ENCODE measurements at regions not wholly inside any gene's neighbourhood (a gene's known extent, or its start where the extent isn't known, plus 50 kb on each side); places are given as distances from the start of the nearest gene placed in this dataset.

GRCh38 chr5:8897316-8897715 is 648.6 kb downstream of the SEMA5A start:
- Histone ChIP-seq H3K27me3 (ENCODE audit: low read length) (no peaks in the 10 kb centered on the region), H3K36me3 (ENCODE audit: low read length) (no peaks in the 10 kb centered on the region), H3K79me2 (ENCODE audit: insufficient read depth, low read length) (no peaks in the 10 kb centered on the region), H3K9me2 (replicated peaks; ENCODE audit: insufficient read depth, low read length) (no peaks in the 10 kb centered on the region), H3K4me3 (ENCODE audit: insufficient read depth, low read length, poor library complexity, severe bottlenecking) (no peak overlapping the region), H3F3A (ENCODE audit: insufficient read depth) (no peaks in the 10 kb centered on the region), H3K9ac (ENCODE audit: low read length) (no peak overlapping the region), H3K4me2 (ENCODE audit: low read depth, low read length, poor library complexity, severe bottlenecking) (no peak overlapping the region), H3K27ac (ENCODE audit: low read depth, low read length) (no peak overlapping the region), H3K9me3 (ENCODE audit: insufficient read depth, low read length) (no peaks in the 10 kb centered on the region), H4K20me1 (ENCODE audit: low read depth, low read length) (no peaks in the 10 kb centered on the region), H2AFZ (ENCODE audit: low read depth, low read length, severe bottlenecking) (no peak overlapping the region)
- TF ChIP-seq EZH2phosphoT487 (conservative IDR thresholded peaks at IDR 0.05; ENCODE audit: low read length) = no peak
- no peak for TF ChIP-seq CTCF (IDR thresholded peaks at IDR 0.05; ENCODE audit: insufficient read depth, low read length, poor library complexity, severe bottlenecking)

GRCh38 chr5:8905021-8905420 is 640.9 kb downstream of the SEMA5A start:
- Histone ChIP-seq H3K79me2 (ENCODE audit: insufficient read depth, low read length) (no peaks in the 10 kb centered on the region), H2AFZ (ENCODE audit: low read depth, low read length, severe bottlenecking) (no peak overlapping the region), H3K36me3 (ENCODE audit: low read length) (no peaks in the 10 kb centered on the region), H3K9me3 (ENCODE audit: insufficient read depth, low read length) (no peaks in the 10 kb centered on the region), H3K9me2 (replicated peaks; ENCODE audit: insufficient read depth, low read length) (no peaks in the 10 kb centered on the region), H3K9ac (ENCODE audit: low read length) (no peak overlapping the region), H3K4me2 (ENCODE audit: low read depth, low read length, poor library complexity, severe bottlenecking) (no peak overlapping the region), H4K20me1 (ENCODE audit: low read depth, low read length) (no peaks in the 10 kb centered on the region), H3K27me3 (ENCODE audit: low read length) (no peaks in the 10 kb centered on the region), H3K27ac (ENCODE audit: low read depth, low read length) (no peak overlapping the region), H3K4me3 (ENCODE audit: insufficient read depth, low read length, poor library complexity, severe bottlenecking) (no peak overlapping the region), H3F3A (ENCODE audit: insufficient read depth) (no peaks in the 10 kb centered on the region)
- no peak for TF ChIP-seq CTCF (IDR thresholded peaks at IDR 0.05; ENCODE audit: insufficient read depth, low read length, poor library complexity, severe bottlenecking)
- no peak for TF ChIP-seq EZH2phosphoT487 (conservative IDR thresholded peaks at IDR 0.05; ENCODE audit: low read length)

- Histone ChIP-seq H4K20me1 (ENCODE audit: low read depth, low read length) (no peaks in the 10 kb centered on the region), H3K27me3 (ENCODE audit: low read length) (no peaks in the 10 kb centered on the region), H3K4me3 (ENCODE audit: insufficient read depth, low read length, poor library complexity, severe bottlenecking) (no peak overlapping the region), H2AFZ (ENCODE audit: low read depth, low read length, severe bottlenecking) (no peak overlapping the region), H3F3A (ENCODE audit: insufficient read depth) (no peaks in the 10 kb centered on the region), H3K9me2 (replicated peaks; ENCODE audit: insufficient read depth, low read length) (no peaks in the 10 kb centered on the region), H3K27ac (ENCODE audit: low read depth, low read length) (no peak overlapping the region), H3K79me2 (ENCODE audit: insufficient read depth, low read length) (no peaks in the 10 kb centered on the region), H3K9ac (ENCODE audit: low read length) (no peak overlapping the region), H3K36me3 (ENCODE audit: low read length) (no peaks in the 10 kb centered on the region), H3K9me3 (ENCODE audit: insufficient read depth, low read length) (no peaks in the 10 kb centered on the region), H3K4me2 (ENCODE audit: low read depth, low read length, poor library complexity, severe bottlenecking) (no peak overlapping the region)
- TF ChIP-seq CTCF (IDR thresholded peaks at IDR 0.05; ENCODE audit: insufficient read depth, low read length, poor library complexity, severe bottlenecking) = no peak
- no peak for TF ChIP-seq EZH2phosphoT487 (conservative IDR thresholded peaks at IDR 0.05; ENCODE audit: low read length)
These were observed 639.4 kb downstream of the SEMA5A start for GRCh38 chr5:8906303-8906967.
